Endothelial cell of umbilical vein (primary cell): ENCODE measurements at regions not wholly inside any gene's neighbourhood (a gene's known extent, or its start where the extent isn't known, plus 50 kb on each side); places are given as distances from the start of the nearest gene placed in this dataset.

ENCODE experiments used
- BruUV-seq: library from RNA; stranded (reverse); fragments of 400-500 nt; replicated peaks from 2 replicates; lab custom pipeline; 2021; lab: Mats Ljungman, UMichigan
- CTCF ChIA-PET: fragments of 300-600, 350-600 bp; sonication (Branson Sonifier 250); formaldehyde crosslinking; loops from one replicate; lab custom pipeline; 2021; ENCODE audit warnings: antibody characterized with exemption, inconsistent platforms; lab: Charles Lee
- POLR2A ChIA-PET: fragments of 300-600, 350-600 bp; sonication (Branson Sonifier 250); formaldehyde crosslinking; loops from one replicate; lab custom pipeline; 2021; ENCODE audit warnings: antibody characterized with exemption, inconsistent platforms; lab: Charles Lee
- DNase-seq: peaks from one replicate; pipeline ENCODE4 v3.0.0-alpha.2; 2011; ENCODE audit warnings: low read depth, low spot score
- FAIRE-seq: peaks from 2 replicates; lab custom pipeline; 2011; peaks lifted over from hg19 to GRCh38; lab: Jason Lieb, UNC
- H2AFZ ChIP-seq: 2 replicates; pipeline ENCODE4 v1.6.0; 2012; ENCODE audit warnings: low read depth, low read length, control low read depth, inconsistent platforms
- H3K27ac ChIP-seq: 2 replicates; pipeline ENCODE4 v1.5.1; 2011; ENCODE audit warnings: low read depth, mild to moderate bottlenecking, control low read depth, low read length, moderate library complexity; ENCODE audit not compliant: insufficient read depth
- H3K27me3 ChIP-seq, 2 experiments: 2 replicates each; pipeline versions ENCODE4 v1.6.0 to v1.6.1; 2011; ENCODE audit warnings: low read length in 2 of 2, mixed read lengths in 1 of 2; ENCODE audit not compliant: control insufficient read depth in 2 of 2, insufficient read depth in 2 of 2
- H3K36me3 ChIP-seq, 2 experiments: 2 replicates in 1 of 2; 3 replicates in 1 of 2; pipeline ENCODE4 v1.5.1; 2011; ENCODE audit warnings: low read length in 2 of 2, mild to moderate bottlenecking in 1 of 2, moderate library complexity in 1 of 2; ENCODE audit not compliant: control insufficient read depth in 2 of 2, insufficient read depth in 2 of 2; ENCODE audit errors: extremely low read depth in 1 of 2
- H3K4me1 ChIP-seq: 3 replicates; pipeline ENCODE4 v1.5.1; 2011; ENCODE audit warnings: mild to moderate bottlenecking, low read length; ENCODE audit not compliant: control insufficient read depth, insufficient read depth; ENCODE audit errors: extremely low read depth
- H3K4me2 ChIP-seq: 2 replicates; pipeline ENCODE4 v1.6.1; 2011; ENCODE audit warnings: low read length, control low read depth, mixed read lengths; ENCODE audit not compliant: insufficient read depth
- H3K4me3 ChIP-seq, 3 experiments: fragments of 200-600 bp in 1 of 3; sonication (generic), shearing (Covaris generic) in 1 of 3; replicated peaks in 1 of 3; 2 replicates each; pipeline ENCODE4 v1.5.1; 2011 to 2016; ENCODE audit warnings: control low read depth in 3 of 3, low read length in 3 of 3, mild to moderate bottlenecking in 2 of 3, inconsistent platforms in 1 of 3, low read depth in 1 of 3, moderate library complexity in 1 of 3; ENCODE audit not compliant: insufficient read depth in 1 of 3
- H3K79me2 ChIP-seq: 2 replicates; pipeline ENCODE4 v1.6.0; 2012; ENCODE audit warnings: low read length, inconsistent platforms; ENCODE audit not compliant: control insufficient read depth, insufficient read depth
- H3K9ac ChIP-seq: replicated peaks from 2 replicates; pipeline ENCODE3; 2011; ENCODE audit warnings: low read length, control low read depth; ENCODE audit not compliant: insufficient read depth; ENCODE audit errors: extremely low read depth
- H3K9me1 ChIP-seq: replicated peaks from 3 replicates; pipeline ENCODE4 v1.6.0; 2011; ENCODE audit warnings: mild to moderate bottlenecking, low read length; ENCODE audit not compliant: control insufficient read depth, insufficient read depth; ENCODE audit errors: extremely low read depth
- H3K9me3 ChIP-seq: replicated peaks from 2 replicates; pipeline ENCODE4 v1.5.1; 2012; ENCODE audit warnings: low read length, inconsistent platforms; ENCODE audit not compliant: control insufficient read depth, insufficient read depth
- H4K20me1 ChIP-seq: replicated peaks from 2 replicates; pipeline ENCODE3; 2011; ENCODE audit warnings: mild to moderate bottlenecking, low read length; ENCODE audit not compliant: control insufficient read depth, insufficient read depth; ENCODE audit errors: extremely low read depth
- EZH2 ChIP-seq: IDR thresholded peaks from 2 replicates; pipeline ENCODE4 v1.6.1; 2012; ENCODE audit warnings: borderline replicate concordance, low read depth, mild to moderate bottlenecking, moderate library complexity, low read length, inconsistent platforms; ENCODE audit not compliant: severe bottlenecking
- FOS ChIP-seq: IDR thresholded peaks from 2 replicates; pipeline ENCODE4 v1.6.1; 2011; ENCODE audit warnings: mild to moderate bottlenecking, low read length, moderate library complexity, borderline replicate concordance; ENCODE audit not compliant: insufficient read depth
- GATA2 ChIP-seq: IDR thresholded peaks from 2 replicates; pipeline ENCODE4 v1.7.0; 2011; ENCODE audit warnings: low read depth, mild to moderate bottlenecking, moderate library complexity, mixed read lengths, low read length; ENCODE audit not compliant: insufficient read length, insufficient read depth
- MYC ChIP-seq: IDR thresholded peaks from one replicate; pipeline ENCODE4 v1.6.1; 2011; ENCODE audit warnings: mild to moderate bottlenecking, low read depth, low read length
- POLR2A ChIP-seq: IDR thresholded peaks from 2 replicates; pipeline ENCODE4 v1.6.1; 2012; ENCODE audit warnings: low read depth, mild to moderate bottlenecking, control low read depth, low read length
- POLR2AphosphoS5 ChIP-seq: IDR thresholded peaks from 2 replicates; pipeline ENCODE4 v1.6.1; 2012; ENCODE audit warnings: low read depth, mild to moderate bottlenecking, control low read depth, low read length, moderate library complexity; ENCODE audit not compliant: insufficient read depth
- dilution Hi-C: fragments of 300-500 bp; cut with MboI; formaldehyde crosslinking; loops from one replicate; pipeline ENCODE4 v1.15.0; 2019; ENCODE audit warnings: low sequenced_read_pairs; ENCODE audit not compliant: extremely low pct_ligation_motif_present
- intact Hi-C: fragments of 100-400 bp; cut with micrococcal nuclease; formaldehyde crosslinking; loops from one replicate; pipeline ENCODE4 v1.10.0; 2022
- TF ChIP-seq, protein P1 (sequence below), 2 donors: IDR thresholded peaks; 1 replicate in 1 of 2; 2 replicates in 1 of 2; pipeline ENCODE4 v1.5.1; 2011; ENCODE audit warnings: low read length in 2 of 2, mild to moderate bottlenecking in 2 of 2, moderate library complexity in 2 of 2, control low read depth in 1 of 2, inconsistent platforms in 1 of 2, low read depth in 1 of 2; ENCODE audit not compliant: insufficient read depth in 1 of 2; ENCODE audit errors: extremely low read depth in 1 of 2

DNA sequence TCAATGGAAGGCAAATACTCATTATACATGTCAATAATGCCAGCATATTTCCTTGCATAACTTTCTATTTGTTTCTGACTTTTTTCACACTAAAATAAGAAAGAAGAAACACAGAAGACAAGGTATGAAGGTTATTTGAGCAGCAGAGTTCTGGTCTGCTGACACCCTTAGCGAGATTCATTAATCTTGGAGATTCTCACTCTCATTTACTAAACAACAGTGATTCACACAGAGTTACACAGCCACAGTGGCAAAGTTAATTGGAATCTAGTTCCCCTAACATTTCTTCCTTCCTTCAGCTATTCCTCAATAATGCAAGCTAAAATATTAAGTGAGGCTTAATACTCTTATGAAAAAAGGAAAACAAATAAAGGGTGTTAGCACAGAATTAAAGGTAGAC, 1044.0 kb downstream of the IGSF11 start:
- Histone ChIP-seq H3K4me1 (peaks cover 6% of the 10 kb centered on the region), H3K36me3 (no peaks in the 10 kb centered on the region), H3K4me2 (no peak overlapping the region), H3K9me1 (no peaks in the 10 kb centered on the region), H4K20me1 (no peaks in the 10 kb centered on the region), H2AFZ (no peak overlapping the region), H3K9me3 (no peaks in the 10 kb centered on the region), H3K27me3 (peaks cover under 1 to 4% of the 10 kb centered on the region in 2 experiments), H3K79me2 (no peaks in the 10 kb centered on the region), H3K9ac (no peak overlapping the region), H3K4me3 (no peak overlapping the region), H3K27ac (no peak overlapping the region)
- intact Hi-C loops, result loop anchor here (10.0 kb wide), 2 partner anchors 266 to 586 kb away; no protein-coding TSS in a partner anchor
- ChIA-PET CTCF (no interaction called here), POLR2A (no interaction called here)
- no TSS peak for BruUV-seq
- TF ChIP-seq FOS, result no peak
- TF ChIP-seq GATA2, result no peak
- no peak for TF ChIP-seq EZH2
- no peak for TF ChIP-seq MYC
- TF ChIP-seq POLR2A, result no peak
- no peak for TF ChIP-seq POLR2AphosphoS5
- TF ChIP-seq, protein P1, sequence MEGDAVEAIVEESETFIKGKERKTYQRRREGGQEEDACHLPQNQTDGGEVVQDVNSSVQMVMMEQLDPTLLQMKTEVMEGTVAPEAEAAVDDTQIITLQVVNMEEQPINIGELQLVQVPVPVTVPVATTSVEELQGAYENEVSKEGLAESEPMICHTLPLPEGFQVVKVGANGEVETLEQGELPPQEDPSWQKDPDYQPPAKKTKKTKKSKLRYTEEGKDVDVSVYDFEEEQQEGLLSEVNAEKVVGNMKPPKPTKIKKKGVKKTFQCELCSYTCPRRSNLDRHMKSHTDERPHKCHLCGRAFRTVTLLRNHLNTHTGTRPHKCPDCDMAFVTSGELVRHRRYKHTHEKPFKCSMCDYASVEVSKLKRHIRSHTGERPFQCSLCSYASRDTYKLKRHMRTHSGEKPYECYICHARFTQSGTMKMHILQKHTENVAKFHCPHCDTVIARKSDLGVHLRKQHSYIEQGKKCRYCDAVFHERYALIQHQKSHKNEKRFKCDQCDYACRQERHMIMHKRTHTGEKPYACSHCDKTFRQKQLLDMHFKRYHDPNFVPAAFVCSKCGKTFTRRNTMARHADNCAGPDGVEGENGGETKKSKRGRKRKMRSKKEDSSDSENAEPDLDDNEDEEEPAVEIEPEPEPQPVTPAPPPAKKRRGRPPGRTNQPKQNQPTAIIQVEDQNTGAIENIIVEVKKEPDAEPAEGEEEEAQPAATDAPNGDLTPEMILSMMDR (IDR thresholded peaks at IDR 0.05; ENCODE audit: extremely low read depth in 1 of 2, insufficient read depth in 1 of 2, low read depth in 1 of 2, low read length in 2 of 2), result no peak
- dilution Hi-C loops, result no loop called here
- DNase-seq, result no peak
- FAIRE-seq, result no peak
